Smooth muscle cell (in vitro differentiated cells): ENCODE measurements at regions not wholly inside any gene's neighbourhood (a gene's known extent, or its start where the extent isn't known, plus 50 kb on each side); places are given as distances from the start of the nearest gene placed in this dataset.

Source experiments
- DNase-seq: peaks from one replicate; lab custom pipeline; 2025; ENCODE audit not compliant: unreplicated experiment; lab: John Stamatoyannopoulos, UW
- H2AFZ ChIP-seq: fragments of 200-600 bp; sonication (generic); 2 replicates; pipeline ENCODE4 v1.6.0; 2016; ENCODE audit warnings: antibody characterized with exemption, low read depth, mild to moderate bottlenecking
- H3F3A ChIP-seq: fragments of 200-600 bp; sonication (generic); 2 replicates; pipeline ENCODE4 v1.6.0; 2017; ENCODE audit warnings: antibody characterized with exemption, low read depth
- H3K27ac ChIP-seq: fragments of 200-600 bp; sonication (generic); 2 replicates; pipeline ENCODE4 v1.5.1; 2016; ENCODE audit warnings: low read depth, mild to moderate bottlenecking
- H3K27me3 ChIP-seq: fragments of 200-600 bp; sonication (generic); 2 replicates; pipeline ENCODE4 v1.6.1; 2016; ENCODE audit warnings: low read depth, mild to moderate bottlenecking
- H3K36me3 ChIP-seq: fragments of 200-600 bp; sonication (generic); 2 replicates; pipeline ENCODE4 v1.5.1; 2016; ENCODE audit warnings: low read depth
- H3K4me1 ChIP-seq: fragments of 200-600 bp; sonication (generic); 2 replicates; pipeline ENCODE4 v1.5.1; 2016; ENCODE audit warnings: low read depth
- H3K4me2 ChIP-seq: fragments of 200-600 bp; sonication (generic); 2 replicates; pipeline ENCODE4 v1.6.0; 2016; ENCODE audit warnings: mild to moderate bottlenecking
- H3K4me3 ChIP-seq: fragments of 200-600 bp; sonication (generic); 2 replicates; pipeline ENCODE4 v1.5.1; 2016; ENCODE audit warnings: mild to moderate bottlenecking
- H3K79me2 ChIP-seq: fragments of 200-600 bp; sonication (generic); 2 replicates; pipeline ENCODE4 v1.6.0; 2016; ENCODE audit warnings: low read depth, mild to moderate bottlenecking
- H3K9ac ChIP-seq: fragments of 200-600 bp; sonication (generic); 2 replicates; pipeline ENCODE4 v1.6.0; 2016; ENCODE audit warnings: low read depth
- H3K9me3 ChIP-seq: fragments of 200-600 bp; sonication (generic); replicated peaks from 2 replicates; pipeline ENCODE4 v1.5.1; 2016; ENCODE audit warnings: low read depth
- H4K20me1 ChIP-seq: fragments of 200-600 bp; sonication (generic); 2 replicates; pipeline ENCODE4 v1.6.0; 2016; ENCODE audit warnings: low read depth
- WGBS: methylation state at CpG from one replicate; pipeline ENCODE4 v1.1.7; 2016; ENCODE audit warnings: low lambda C conversion rate; 5-methylcytosine and 5-hydroxymethylcytosine counted together
- TF ChIP-seq, protein P1 (sequence below): fragments of 200-600 bp; sonication (generic); IDR thresholded peaks from 2 replicates; pipeline ENCODE4 v1.5.1; 2017; ENCODE audit warnings: borderline replicate concordance, mild to moderate bottlenecking, antibody characterized with exemption; ENCODE audit not compliant: insufficient read depth, poor library complexity, severe bottlenecking

DNA sequence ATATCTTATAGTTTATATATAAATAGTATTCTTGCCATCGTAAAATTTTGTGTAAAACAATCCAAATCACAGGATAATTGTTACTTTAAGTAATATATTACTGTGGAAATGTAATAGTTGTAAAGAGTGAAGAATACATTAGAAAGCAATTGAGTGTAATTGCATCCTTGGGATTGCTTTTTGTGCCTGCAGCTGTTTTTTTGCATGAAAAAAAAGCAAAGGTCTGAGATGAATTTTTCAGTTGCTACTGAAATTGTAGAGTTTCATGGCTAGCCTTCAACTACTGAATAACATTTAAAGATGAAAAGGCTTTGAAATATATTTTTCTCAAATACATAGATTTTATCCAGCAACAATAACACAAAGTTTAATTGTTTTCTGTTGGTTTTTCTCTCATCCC, 232.0 kb upstream of the FAM174A start:
- 88% methylated on average over 1 of the region's 1 CpG for WGBS
- no peaks in the 10 kb centered on the region for H3K4me1 ChIP-seq
- DNase-seq, result no peak
- H3K79me2 ChIP-seq, result no peaks in the 10 kb centered on the region
- H3K27ac ChIP-seq, result no peak overlapping the region
- no peak overlapping the region for H3K9ac ChIP-seq
- H3F3A ChIP-seq, result no peaks in the 10 kb centered on the region
- H3K4me2 ChIP-seq, result no peak overlapping the region
- H3K36me3 ChIP-seq, result no peaks in the 10 kb centered on the region
- no peaks in the 10 kb centered on the region for H3K9me3 ChIP-seq
- H3K4me3 ChIP-seq, result no peak overlapping the region
- TF ChIP-seq, protein P1, sequence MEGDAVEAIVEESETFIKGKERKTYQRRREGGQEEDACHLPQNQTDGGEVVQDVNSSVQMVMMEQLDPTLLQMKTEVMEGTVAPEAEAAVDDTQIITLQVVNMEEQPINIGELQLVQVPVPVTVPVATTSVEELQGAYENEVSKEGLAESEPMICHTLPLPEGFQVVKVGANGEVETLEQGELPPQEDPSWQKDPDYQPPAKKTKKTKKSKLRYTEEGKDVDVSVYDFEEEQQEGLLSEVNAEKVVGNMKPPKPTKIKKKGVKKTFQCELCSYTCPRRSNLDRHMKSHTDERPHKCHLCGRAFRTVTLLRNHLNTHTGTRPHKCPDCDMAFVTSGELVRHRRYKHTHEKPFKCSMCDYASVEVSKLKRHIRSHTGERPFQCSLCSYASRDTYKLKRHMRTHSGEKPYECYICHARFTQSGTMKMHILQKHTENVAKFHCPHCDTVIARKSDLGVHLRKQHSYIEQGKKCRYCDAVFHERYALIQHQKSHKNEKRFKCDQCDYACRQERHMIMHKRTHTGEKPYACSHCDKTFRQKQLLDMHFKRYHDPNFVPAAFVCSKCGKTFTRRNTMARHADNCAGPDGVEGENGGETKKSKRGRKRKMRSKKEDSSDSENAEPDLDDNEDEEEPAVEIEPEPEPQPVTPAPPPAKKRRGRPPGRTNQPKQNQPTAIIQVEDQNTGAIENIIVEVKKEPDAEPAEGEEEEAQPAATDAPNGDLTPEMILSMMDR, result no peak
- no peaks in the 10 kb centered on the region for H4K20me1 ChIP-seq
- H2AFZ ChIP-seq, result no peak overlapping the region
- H3K27me3 ChIP-seq, result no peaks in the 10 kb centered on the region

DNA sequence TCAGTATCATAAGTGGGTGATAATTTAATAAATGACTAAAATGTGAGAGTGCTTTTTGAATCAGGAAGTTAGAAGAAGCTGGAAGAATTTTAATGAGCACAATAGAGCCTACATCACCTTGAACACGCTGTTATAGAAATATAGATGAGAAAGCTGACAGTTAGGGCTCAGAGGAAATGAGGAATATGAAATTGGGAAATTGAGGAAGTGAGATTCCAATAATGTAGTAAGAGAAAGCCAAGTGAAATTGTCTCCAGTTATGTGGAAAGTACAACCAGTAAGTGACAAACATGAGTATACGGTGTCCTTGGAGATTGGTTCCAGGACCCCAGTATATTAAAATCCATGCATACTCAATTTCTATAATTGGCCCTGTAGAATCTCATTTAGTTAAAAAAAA, 235.9 kb upstream of the FAM174A start:
- Histone ChIP-seq H2AFZ (no peak overlapping the region), H3K9ac (no peak overlapping the region), H4K20me1 (no peaks in the 10 kb centered on the region), H3K4me1 (no peaks in the 10 kb centered on the region), H3F3A (no peaks in the 10 kb centered on the region), H3K27ac (no peak overlapping the region), H3K4me2 (no peak overlapping the region), H3K79me2 (no peaks in the 10 kb centered on the region), H3K4me3 (no peak overlapping the region), H3K9me3 (no peaks in the 10 kb centered on the region), H3K27me3 (no peaks in the 10 kb centered on the region), H3K36me3 (no peaks in the 10 kb centered on the region)
- DNase-seq, result no peak
- 93% methylated on average over 2 of the region's 2 CpGs for WGBS
- TF ChIP-seq, protein P1, result no peak

DNA sequence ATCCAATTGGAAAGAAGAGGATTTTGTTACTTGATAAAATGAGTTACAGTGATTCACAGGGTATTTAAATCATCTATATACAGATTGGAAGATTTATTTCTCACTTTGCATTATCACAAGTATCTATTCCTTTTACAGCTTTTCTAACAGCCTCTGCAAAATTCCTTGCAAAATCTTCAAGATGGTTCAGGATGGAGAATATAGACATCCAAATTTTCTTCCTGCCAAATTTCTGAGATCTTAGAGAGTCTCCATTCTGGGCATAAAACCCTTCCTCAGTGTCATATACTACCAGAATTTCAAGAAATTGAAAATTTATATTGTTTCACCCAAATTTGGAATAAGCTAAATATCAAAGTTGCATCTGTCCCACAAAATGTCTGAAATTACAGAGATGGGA, 259.1 kb upstream of the FAM174A start:
- H3K27ac ChIP-seq, result no peak overlapping the region
- no peaks in the 10 kb centered on the region for H4K20me1 ChIP-seq
- no peaks in the 10 kb centered on the region for H3K4me1 ChIP-seq
- H2AFZ ChIP-seq, result no peak overlapping the region
- no peaks in the 10 kb centered on the region for H3K27me3 ChIP-seq
- TF ChIP-seq, protein P1, result no peak
- H3K4me2 ChIP-seq, result no peak overlapping the region
- H3F3A ChIP-seq, result no peaks in the 10 kb centered on the region
- DNase-seq, result no peak
- H3K9ac ChIP-seq, result no peak overlapping the region
- H3K36me3 ChIP-seq, result no peaks in the 10 kb centered on the region
- no peaks in the 10 kb centered on the region for H3K79me2 ChIP-seq
- no peak overlapping the region for H3K4me3 ChIP-seq
- no peaks in the 10 kb centered on the region for H3K9me3 ChIP-seq

DNA sequence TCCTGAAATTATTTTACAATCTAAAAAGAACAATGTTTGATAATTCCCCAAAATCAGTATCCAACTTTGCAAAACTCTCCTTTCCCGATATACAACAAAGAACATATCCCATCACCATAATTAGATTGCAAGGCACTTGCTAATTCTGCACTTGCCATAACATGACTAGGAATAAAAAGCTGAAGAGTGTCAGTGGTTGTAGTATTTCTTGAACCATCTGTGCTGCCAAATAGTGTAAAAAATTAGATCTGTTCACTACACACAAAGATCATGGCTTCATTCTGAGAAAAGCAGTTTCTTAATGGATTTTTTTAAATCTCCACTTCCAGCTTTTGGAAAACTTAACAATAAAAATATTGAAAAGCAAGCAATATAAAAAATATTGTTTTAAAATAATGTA, 259.5 kb upstream of the FAM174A start:
- no peak overlapping the region for H3K27ac ChIP-seq
- TF ChIP-seq, protein P1, result no peak
- no peaks in the 10 kb centered on the region for H3K9me3 ChIP-seq
- DNase-seq, result no peak
- H3K4me1 ChIP-seq, result no peaks in the 10 kb centered on the region
- H3K27me3 ChIP-seq, result no peaks in the 10 kb centered on the region
- H3K36me3 ChIP-seq, result no peaks in the 10 kb centered on the region
- no peak overlapping the region for H3K9ac ChIP-seq
- H4K20me1 ChIP-seq, result no peaks in the 10 kb centered on the region
- WGBS, result 71% methylated on average over 1 of the region's 1 CpG
- no peaks in the 10 kb centered on the region for H3K79me2 ChIP-seq
- H3K4me2 ChIP-seq, result no peak overlapping the region
- H3K4me3 ChIP-seq, result no peak overlapping the region
- no peaks in the 10 kb centered on the region for H3F3A ChIP-seq
- no peak overlapping the region for H2AFZ ChIP-seq
